ENCODE measurements at regions not wholly inside any gene's neighbourhood (a gene's known extent, or its start where the extent isn't known, plus 50 kb on each side); places are given as distances from the start of the nearest gene placed in this dataset.

- no peak overlapping the region for H3K4me3 ChIP-seq (ENCODE audit: low read length)
- no peak for TF ChIP-seq ZNF274 (IDR thresholded peaks at IDR 0.05; ENCODE audit: low read depth, low read length)
Measured at GRCh38 chr17:6893382-6894205, 62.1 kb upstream of the TEKT1 start.

- H3K4me3 ChIP-seq (ENCODE audit: low read length): no peak overlapping the region
- no peak for TF ChIP-seq ZNF274 (IDR thresholded peaks at IDR 0.05; ENCODE audit: low read depth, low read length)
Measured at GRCh38 chr17:6894206-6894528, 62.6 kb upstream of the TEKT1 start.

GRCh38 chr17:6901086-6901485 is 69.6 kb upstream of the TEKT1 start:
- no peak for TF ChIP-seq ZNF274 (IDR thresholded peaks at IDR 0.05; ENCODE audit: low read depth, low read length)
- no peak overlapping the region for H3K4me3 ChIP-seq (ENCODE audit: low read length)

- no peak overlapping the region for H3K4me3 ChIP-seq (ENCODE audit: low read length)
- no peak for TF ChIP-seq ZNF274 (IDR thresholded peaks at IDR 0.05; ENCODE audit: low read depth, low read length)
Measured at GRCh38 chr17:6903326-6903900, 71.9 kb upstream of the TEKT1 start.

GRCh38 chr17:6908807-6909206 is 77.3 kb upstream of the TEKT1 start:
- no peak for TF ChIP-seq ZNF274 (IDR thresholded peaks at IDR 0.05; ENCODE audit: low read depth, low read length)
- no peak overlapping the region for H3K4me3 ChIP-seq (ENCODE audit: low read length)

DNA sequence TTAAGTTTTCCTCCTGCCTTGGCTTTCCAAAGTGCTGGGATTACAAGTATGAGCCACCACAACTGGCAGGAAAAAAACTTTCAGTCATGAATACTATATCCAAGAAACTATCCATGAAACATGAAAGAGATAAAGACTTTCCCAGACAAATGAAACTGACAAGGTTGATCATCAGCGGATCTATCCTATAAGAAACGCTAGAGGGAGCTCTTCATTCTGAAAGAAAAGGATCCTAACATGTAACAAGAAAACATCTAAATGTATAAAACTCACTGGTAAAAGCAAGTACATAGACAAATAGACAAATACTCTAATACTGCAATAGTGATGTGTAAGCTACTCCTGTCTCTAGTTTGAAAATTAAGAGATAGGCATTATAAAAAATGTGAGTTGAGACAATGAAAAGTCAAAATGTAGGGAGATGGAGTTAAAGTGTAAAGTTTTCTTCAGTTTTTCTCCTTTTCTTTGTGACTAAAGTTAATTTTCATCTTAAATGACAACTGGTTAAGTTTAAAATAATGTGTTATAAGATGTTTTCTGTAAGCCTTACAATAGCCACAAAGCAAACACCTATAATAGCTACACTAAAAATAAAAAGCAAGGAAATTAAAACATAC is 79.6 kb upstream of the TEKT1 start:
- no peak overlapping the region for H3K4me3 ChIP-seq (ENCODE audit: low read length)
- TF ChIP-seq ZNF274 (IDR thresholded peaks at IDR 0.05; ENCODE audit: low read depth, low read length): no peak

DNA sequence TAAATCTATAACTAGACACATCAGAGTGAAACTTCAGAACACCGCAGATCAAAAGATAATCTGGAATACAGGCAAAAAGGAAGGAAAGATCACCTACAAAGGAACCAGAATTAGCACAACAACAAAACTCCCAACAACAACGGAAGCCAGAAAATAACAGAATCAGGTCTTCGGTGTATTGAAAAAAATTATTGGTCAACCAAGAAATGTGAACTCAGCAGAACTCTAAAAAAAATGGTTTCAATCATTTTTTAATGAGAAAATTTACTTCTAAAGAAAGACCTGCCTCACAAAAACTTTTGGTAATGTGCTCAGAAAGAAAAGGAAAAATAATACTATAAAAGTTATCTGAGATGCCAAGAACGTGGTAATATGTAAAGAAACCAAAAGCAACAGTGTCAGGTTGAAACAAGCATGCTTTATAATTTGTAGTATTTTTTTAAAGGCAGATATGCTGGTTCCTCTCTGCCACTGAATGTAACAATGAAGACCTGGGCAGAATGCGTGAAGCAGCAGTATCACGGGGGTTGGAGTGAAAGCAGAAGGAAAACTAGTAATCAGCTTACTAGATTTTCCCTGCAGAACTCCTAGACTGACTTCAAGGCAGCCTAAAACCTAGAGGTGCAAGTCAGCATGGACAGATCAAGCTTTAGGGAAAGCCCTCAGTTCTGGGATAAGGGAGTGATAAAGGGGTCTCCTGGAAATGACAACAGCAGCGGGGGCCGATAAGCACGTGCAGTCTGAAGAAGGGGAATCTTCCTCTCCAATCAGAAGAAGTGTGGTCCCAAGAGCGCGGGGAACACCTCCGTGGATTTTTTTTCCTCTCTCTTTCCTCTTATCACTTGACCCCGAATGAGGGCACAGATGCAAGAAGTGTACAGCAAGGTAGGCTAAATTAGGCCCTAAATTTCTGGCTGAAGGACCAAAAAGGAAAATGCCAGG is 80.9 kb upstream of the TEKT1 start:
- TF ChIP-seq ZNF274 (IDR thresholded peaks at IDR 0.05; ENCODE audit: low read depth, low read length): no peak
- H3K4me3 ChIP-seq (ENCODE audit: low read length): no peak overlapping the region

DNA sequence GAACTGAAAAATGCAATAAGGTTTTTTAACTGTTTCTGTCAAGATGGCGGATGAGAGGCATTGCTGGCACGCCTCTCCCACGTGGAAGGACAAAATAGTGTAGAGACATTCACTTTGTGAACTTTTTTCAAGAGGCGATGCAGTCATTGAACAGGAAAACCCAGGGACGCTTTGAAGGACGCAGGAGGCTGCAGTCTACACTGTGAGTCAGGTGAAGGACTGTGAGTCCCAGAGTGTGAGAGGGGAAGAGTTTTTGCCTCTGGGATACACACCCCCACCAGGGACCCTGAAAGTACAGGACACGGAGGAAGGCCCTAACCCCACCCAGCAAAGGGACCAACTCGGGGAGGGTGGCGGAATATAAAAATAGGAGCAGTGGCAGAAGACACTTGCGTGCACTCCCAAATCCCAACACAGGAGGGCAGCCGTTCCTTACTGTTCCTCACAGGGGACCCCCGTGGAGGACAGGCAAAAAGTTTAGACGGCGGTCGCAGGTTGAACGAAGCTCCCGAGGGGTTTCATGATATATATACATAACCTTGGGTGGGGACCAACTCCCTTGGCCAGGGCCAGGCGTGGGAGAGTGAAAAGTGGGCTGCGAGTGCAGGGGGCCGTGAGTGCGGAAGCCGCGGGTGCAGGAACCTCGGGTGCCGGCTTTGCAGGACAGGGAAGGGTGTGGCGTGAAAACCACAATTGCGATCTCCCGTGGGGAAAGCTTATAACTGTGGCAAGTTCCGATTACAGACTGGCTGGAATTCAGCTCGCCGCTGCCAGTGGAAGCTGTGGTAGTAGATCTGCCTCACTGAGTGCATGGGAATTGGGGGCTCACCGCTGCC is 82.0 kb upstream of the ALOX12 start:
- peak overlapping the region; percentile 26; the same call in 1 of the 2 replicates for H3K4me3 ChIP-seq (ENCODE audit: low read length)
- TF ChIP-seq ZNF274 (IDR thresholded peaks at IDR 0.05; ENCODE audit: low read depth, low read length): no peak

DNA sequence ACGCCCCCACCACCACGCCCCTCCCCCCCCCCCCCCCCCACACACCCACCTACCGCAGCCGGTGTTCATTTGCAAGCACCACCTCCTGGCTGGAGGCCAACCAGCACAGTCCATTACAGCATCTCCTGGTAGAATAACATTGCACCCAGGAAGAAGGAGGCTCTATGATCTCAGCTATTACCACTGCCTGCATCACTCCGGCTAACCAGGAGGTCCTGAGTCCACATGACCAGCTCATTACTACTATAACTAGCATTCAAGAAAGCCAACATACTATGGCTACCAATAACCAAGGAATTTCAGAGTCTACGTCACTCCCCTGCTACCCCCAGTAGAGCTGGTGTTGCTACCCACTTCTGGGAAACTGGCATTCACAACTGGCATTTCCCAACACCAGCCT is 81.1 kb upstream of the ALOX12 start:
- no peak for TF ChIP-seq ZNF274 (IDR thresholded peaks at IDR 0.05; ENCODE audit: low read depth, low read length)

DNA sequence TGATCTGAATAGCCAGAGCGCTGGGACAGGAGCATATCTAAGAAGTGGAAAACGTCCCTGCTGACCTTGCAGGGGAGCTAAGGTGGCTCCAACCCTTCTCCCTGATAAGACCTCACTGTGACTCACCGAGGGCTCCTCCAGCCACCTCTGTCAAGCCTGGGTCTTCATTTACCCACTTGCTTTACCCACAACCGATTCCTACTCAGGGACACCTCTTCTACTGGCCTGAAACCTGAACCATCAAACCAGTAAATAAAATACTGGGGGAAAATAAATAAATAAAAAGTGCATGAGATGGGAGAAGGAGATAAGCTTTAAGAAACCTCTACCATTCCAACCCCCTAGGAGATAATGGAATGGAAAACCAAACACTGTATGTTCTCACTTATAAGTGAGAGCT is 80.2 kb upstream of the ALOX12 start:
- H3K4me3 ChIP-seq (ENCODE audit: low read length): no peak overlapping the region
- TF ChIP-seq ZNF274 (IDR thresholded peaks at IDR 0.05; ENCODE audit: low read depth, low read length): no peak

More for the DNA sequence above, 81.1 kb upstream of the ALOX12 start:
- no peak overlapping the region for H3K4me3 ChIP-seq (ENCODE audit: low read length)

GRCh38 chr17:6919158-6919557 is 76.7 kb upstream of the ALOX12 start:
- no peak for TF ChIP-seq ZNF274 (IDR thresholded peaks at IDR 0.05; ENCODE audit: low read depth, low read length)

DNA sequence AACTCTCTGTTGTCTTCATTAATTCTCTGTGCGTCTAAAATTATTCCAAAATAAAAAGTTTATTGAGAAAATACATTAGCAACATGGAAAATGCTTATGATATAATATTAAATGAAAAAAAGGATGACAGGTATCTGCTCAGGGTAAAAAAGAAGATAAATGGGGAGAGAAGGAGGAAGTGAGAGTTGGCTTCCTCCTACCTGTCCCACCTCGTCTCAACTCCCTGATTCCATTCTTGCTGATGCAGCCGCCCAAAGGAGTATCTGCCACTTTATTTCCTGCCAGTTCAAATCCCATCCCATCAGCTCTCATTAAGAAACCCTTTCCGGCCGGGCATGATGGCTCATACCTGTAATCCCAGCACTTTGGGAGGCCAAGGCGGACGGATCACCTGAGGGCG is 72.5 kb upstream of the ALOX12 start:
- TF ChIP-seq ZNF274 (IDR thresholded peaks at IDR 0.05; ENCODE audit: low read depth, low read length): no peak
- no peak overlapping the region for H3K4me3 ChIP-seq (ENCODE audit: low read length)

More at GRCh38 chr17:6919158-6919557, 76.7 kb upstream of the ALOX12 start:
- no peak overlapping the region for H3K4me3 ChIP-seq (ENCODE audit: low read length)

- no peak for TF ChIP-seq ZNF274 (IDR thresholded peaks at IDR 0.05; ENCODE audit: low read depth, low read length)
- H3K4me3 ChIP-seq (ENCODE audit: low read length): no peak overlapping the region
Measured at GRCh38 chr17:6924208-6924607, 71.6 kb upstream of the ALOX12 start.
